ENCODE measurements at regions not wholly inside any gene's neighbourhood (a gene's known extent, or its start where the extent isn't known, plus 50 kb on each side); places are given as distances from the start of the nearest gene placed in this dataset.

- no peak for DNase-seq
Observed at GRCh38 chr18:78836838-78837237, 142.8 kb upstream of the SALL3 start.

GRCh38 chr18:78837754-78838153 lies 141.9 kb upstream of the SALL3 start:
- DNase-seq: no peak

- no peak for DNase-seq
Observed at GRCh38 chr18:78838183-78838582, 141.4 kb upstream of the SALL3 start.

- DNase-seq: no peak
Observed at GRCh38 chr18:78849046-78849445, 130.6 kb upstream of the SALL3 start.

GRCh38 chr18:78849458-78849857 lies 130.2 kb upstream of the SALL3 start:
- no peak for DNase-seq

GRCh38 chr18:78853341-78853740 lies 126.3 kb upstream of the SALL3 start:
- no peak for DNase-seq

GRCh38 chr18:78855188-78855587 lies 124.4 kb upstream of the SALL3 start:
- DNase-seq: no peak

- DNase-seq: no peak
Observed at GRCh38 chr18:78856569-78857313, 122.9 kb upstream of the SALL3 start.

GRCh38 chr18:78857314-78858150 lies 122.1 kb upstream of the SALL3 start:
- no peak for DNase-seq

- DNase-seq: no peak
Observed at GRCh38 chr18:78859686-78860085, 119.9 kb upstream of the SALL3 start.

- DNase-seq: no peak
Observed at GRCh38 chr18:78860117-78860516, 119.5 kb upstream of the SALL3 start.

- DNase-seq: no peak
Observed at GRCh38 chr18:78861116-78861515, 118.5 kb upstream of the SALL3 start.

GRCh38 chr18:78861706-78862105 lies 117.9 kb upstream of the SALL3 start:
- no peak for DNase-seq

- DNase-seq: no peak
Observed at GRCh38 chr18:78862395-78862794, 117.2 kb upstream of the SALL3 start.

GRCh38 chr18:78865056-78865598 lies 114.5 kb upstream of the SALL3 start:
- DNase-seq: no peak

GRCh38 chr18:78865771-78866310 lies 113.8 kb upstream of the SALL3 start:
- no peak for DNase-seq

- no peak for DNase-seq
Observed at GRCh38 chr18:78867131-78867530, 112.5 kb upstream of the SALL3 start.

- no peak for DNase-seq
Observed at GRCh38 chr18:78868330-78869316, 111.0 kb upstream of the SALL3 start.

GRCh38 chr18:78871618-78872017 lies 108.0 kb upstream of the SALL3 start:
- no peak for DNase-seq

- DNase-seq: no peak
Observed at GRCh38 chr18:78873926-78874500, 105.6 kb upstream of the SALL3 start.

- peak in 1 of 2 experiments; percentile 10 for DNase-seq
Observed at GRCh38 chr18:78875016-78875777, 104.4 kb upstream of the SALL3 start.
